Breast epithelium (tissue), 3 donors: ENCODE measurements at regions not wholly inside any gene's neighbourhood (a gene's known extent, or its start where the extent isn't known, plus 50 kb on each side); places are given as distances from the start of the nearest gene placed in this dataset.

Experiments used
- CTCF ChIP-seq, 3 donors: fragments of 450-650 bp; IDR thresholded peaks; one replicate each; pipeline ENCODE4 v1.5.1; 2016 to 2017; ENCODE audit warnings: antibody characterized with exemption in 3 of 3, mild to moderate bottlenecking in 3 of 3, moderate library complexity in 3 of 3
- POLR2AphosphoS5 ChIP-seq, 3 donors: sonication (generic); formaldehyde crosslinking; IDR thresholded peaks; one replicate each; pipeline ENCODE4 v1.6.1; 2017; ENCODE audit warnings: antibody characterized with exemption in 3 of 3

DNA sequence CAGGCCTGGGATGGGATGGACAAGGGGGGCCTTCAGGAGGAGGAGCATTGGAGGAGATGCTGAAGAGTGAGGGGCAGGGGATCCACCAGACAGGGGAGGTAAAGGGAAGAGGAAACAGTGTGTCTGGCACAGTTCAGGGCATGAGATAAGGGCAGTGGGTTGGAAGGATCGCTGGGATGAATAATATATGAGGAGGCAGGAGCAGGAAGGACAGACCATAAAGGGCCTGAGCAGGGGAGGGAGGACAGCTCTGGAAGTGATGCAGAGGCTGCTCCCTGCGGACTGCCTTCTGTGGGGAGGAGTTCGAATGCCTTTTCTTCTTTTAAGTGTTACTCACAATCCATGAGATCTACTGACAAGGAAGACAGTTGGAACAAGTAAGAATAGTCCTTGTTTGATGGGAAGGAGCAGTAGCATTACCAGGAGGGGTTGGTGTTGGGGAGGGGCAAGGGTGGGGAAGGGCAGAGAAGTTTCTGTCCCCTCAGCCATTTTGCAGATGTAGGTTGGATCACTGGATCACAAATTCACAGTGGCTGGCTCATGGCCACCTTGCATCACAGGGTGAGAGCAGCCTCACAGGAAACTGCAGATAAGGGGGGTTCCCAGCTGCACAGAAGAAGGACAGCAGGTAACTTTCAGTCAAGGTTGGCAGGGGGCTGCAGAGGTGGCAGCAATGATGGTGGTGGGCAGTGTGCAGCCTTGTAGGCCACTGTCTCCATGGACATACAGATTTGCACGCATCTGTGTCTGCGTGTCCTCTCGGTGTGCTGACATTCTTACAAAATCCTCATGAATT is 91.9 kb upstream of the SNRPN start:
- TF ChIP-seq CTCF (IDR thresholded peaks at IDR 0.05) (no peak), POLR2AphosphoS5 (IDR thresholded peaks at IDR 0.05) (no peak)
